Right lobe of liver (tissue), 6 donors: ENCODE measurements at regions not wholly inside any gene's neighbourhood (a gene's known extent, or its start where the extent isn't known, plus 50 kb on each side); places are given as distances from the start of the nearest gene placed in this dataset.

Source experiments
- ATAC-seq, 4 donors: fragments of 200-7000 bp; cut with Tn5 transposase; one replicate each; pipeline ENCODE4 v1.9.1; 2020; ENCODE audit warnings: mild to moderate bottlenecking in 4 of 4, moderate library complexity in 4 of 4
- DNase-seq, 3 donors: peaks; one replicate each; pipeline ENCODE4 v3.0.0-alpha.2; 2020
- H3K27ac ChIP-seq, 3 donors: fragments of 200-600 bp; one replicate each; pipeline ENCODE4 v1.8.0; 2022
- H3K27me3 ChIP-seq, 2 donors: fragments of 200-600 bp; one replicate each; pipeline ENCODE4 v1.8.0; 2022
- H3K36me3 ChIP-seq, 4 donors: fragments of 200-600 bp; sonication (generic) in 1 of 4; one replicate each; pipeline versions ENCODE4 v1.5.1 to v1.8.0; 2017 to 2022; ENCODE audit warnings: control low read depth in 1 of 4
- H3K4me1 ChIP-seq, 4 donors: fragments of 200-600 bp; sonication (generic) in 1 of 4; one replicate each; pipeline versions ENCODE4 v1.5.1 to v1.8.0; 2017 to 2022; ENCODE audit warnings: control low read depth in 1 of 4
- H3K4me3 ChIP-seq, 3 donors: fragments of 200-600 bp; one replicate each; pipeline ENCODE4 v1.8.0; 2022
- H3K9me3 ChIP-seq, 4 donors: fragments of 200-600 bp; sonication (generic) in 1 of 4; one replicate each; pipeline versions ENCODE4 v1.5.1 to v1.8.0; 2017 to 2022; ENCODE audit warnings: control low read depth in 1 of 4
- POLR2A ChIP-seq: fragments of 450-650 bp; IDR thresholded peaks from one replicate; pipeline ENCODE4 v1.6.1; 2017; ENCODE audit warnings: antibody characterized with exemption, mild to moderate bottlenecking
- WGBS: methylation state at CpG from one replicate; pipeline ENCODE4 v1.1.6; 2018; ENCODE audit warnings: low coverage, low lambda C conversion rate; ENCODE audit not compliant: insufficient coverage; ENCODE audit errors: missing lambda C conversion rate; 5-methylcytosine and 5-hydroxymethylcytosine counted together
- intact Hi-C, 2 donors: fragments of 100-400 bp; cut with DNase I; formaldehyde crosslinking; loops; one replicate each; pipeline versions ENCODE4 v1.11.2 to v1.14.1; 2022
- TF ChIP-seq, protein P1 (sequence below), 4 donors: fragments of 200-600 bp in 3 of 4; fragments of 450-650 bp in 1 of 4; IDR thresholded peaks; one replicate each; pipeline versions ENCODE4 v1.5.1 to v1.8.0; 2016 to 2022; ENCODE audit warnings: antibody characterized with exemption in 4 of 4, mild to moderate bottlenecking in 2 of 4
- donor health status: DM: no; HTN: yes; CAD: no.
- donor health status: DM: no; HTN: no; CAD: no.
- donor health status: DM: no; HTN: no; CAD: no.
- donor health status: DM: no; HTN: yes; CAD: no.
- donor health status: DM: no; HTN: yes; CAD: no.

DNA sequence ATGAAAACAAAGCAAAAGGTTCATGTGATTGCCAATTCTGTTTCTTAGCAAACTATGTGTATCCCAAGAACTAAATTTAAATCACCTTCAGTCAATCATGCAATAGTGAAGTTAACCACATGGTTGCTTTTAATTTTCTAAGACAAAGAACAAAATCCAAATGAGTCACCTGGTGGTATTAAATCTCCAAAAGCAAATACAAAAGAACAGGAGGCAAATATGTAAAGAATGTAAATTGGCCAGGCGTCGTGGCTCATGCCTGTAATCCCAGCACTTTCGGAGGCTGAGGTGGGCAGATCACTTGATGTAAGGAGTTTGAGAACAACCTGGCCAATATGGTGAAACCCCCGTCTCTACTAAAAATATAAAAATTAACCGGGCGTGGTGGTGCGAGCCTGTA, 54.2 kb upstream of the PIK3R4 start:
- Histone ChIP-seq H3K4me3 (no peak overlapping the region), H3K27me3 (no peaks in the 10 kb centered on the region), H3K36me3 (no peaks in the 10 kb centered on the region), H3K27ac (no peak overlapping the region), H3K4me1 (no peaks in the 10 kb centered on the region), H3K9me3 (no peaks in the 10 kb centered on the region)
- intact Hi-C loops = no loop called here
- WGBS = 69% methylated on average over 6 of the region's 7 CpGs
- no peak for DNase-seq
- no peak for ATAC-seq
- no peak for TF ChIP-seq POLR2A
- TF ChIP-seq, protein P1, sequence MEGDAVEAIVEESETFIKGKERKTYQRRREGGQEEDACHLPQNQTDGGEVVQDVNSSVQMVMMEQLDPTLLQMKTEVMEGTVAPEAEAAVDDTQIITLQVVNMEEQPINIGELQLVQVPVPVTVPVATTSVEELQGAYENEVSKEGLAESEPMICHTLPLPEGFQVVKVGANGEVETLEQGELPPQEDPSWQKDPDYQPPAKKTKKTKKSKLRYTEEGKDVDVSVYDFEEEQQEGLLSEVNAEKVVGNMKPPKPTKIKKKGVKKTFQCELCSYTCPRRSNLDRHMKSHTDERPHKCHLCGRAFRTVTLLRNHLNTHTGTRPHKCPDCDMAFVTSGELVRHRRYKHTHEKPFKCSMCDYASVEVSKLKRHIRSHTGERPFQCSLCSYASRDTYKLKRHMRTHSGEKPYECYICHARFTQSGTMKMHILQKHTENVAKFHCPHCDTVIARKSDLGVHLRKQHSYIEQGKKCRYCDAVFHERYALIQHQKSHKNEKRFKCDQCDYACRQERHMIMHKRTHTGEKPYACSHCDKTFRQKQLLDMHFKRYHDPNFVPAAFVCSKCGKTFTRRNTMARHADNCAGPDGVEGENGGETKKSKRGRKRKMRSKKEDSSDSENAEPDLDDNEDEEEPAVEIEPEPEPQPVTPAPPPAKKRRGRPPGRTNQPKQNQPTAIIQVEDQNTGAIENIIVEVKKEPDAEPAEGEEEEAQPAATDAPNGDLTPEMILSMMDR (IDR thresholded peaks at IDR 0.05) = no peak

GRCh38 chr3:130801473-130801872, 54.8 kb upstream of the PIK3R4 start:
- 61% methylated on average over 3 of the region's 3 CpGs for WGBS
- intact Hi-C loops = no loop called here
- TF ChIP-seq POLR2A = no peak
- TF ChIP-seq, protein P1 (IDR thresholded peaks at IDR 0.05) = no peak
- Histone ChIP-seq H3K4me3 (no peak overlapping the region), H3K27ac (no peak overlapping the region), H3K36me3 (no peaks in the 10 kb centered on the region), H3K9me3 (no peaks in the 10 kb centered on the region), H3K27me3 (no peaks in the 10 kb centered on the region), H3K4me1 (no peaks in the 10 kb centered on the region)
- DNase-seq (no peak), ATAC-seq (no peak)

DNA sequence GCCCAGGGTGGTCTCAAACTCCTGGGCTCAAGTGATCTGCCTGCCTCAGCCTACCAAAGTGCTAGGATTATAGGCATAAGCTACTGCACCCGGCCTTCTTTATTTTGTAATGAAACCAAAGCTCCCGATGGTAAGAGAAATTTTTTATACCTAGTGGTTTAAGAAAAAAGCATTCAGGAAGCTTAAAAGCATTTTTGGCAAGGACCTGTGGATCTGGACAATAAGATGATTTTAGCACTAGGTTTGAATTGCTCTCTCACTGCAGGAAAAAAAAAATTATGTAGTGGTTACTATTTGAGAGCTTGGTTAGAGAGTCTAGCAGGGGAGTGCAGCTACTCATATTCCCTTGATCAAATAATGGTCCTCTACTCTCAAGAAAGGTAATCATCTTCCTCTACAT, 64.9 kb upstream of the PIK3R4 start:
- H3K27me3 ChIP-seq = no peaks in the 10 kb centered on the region
- H3K36me3 ChIP-seq = no peaks in the 10 kb centered on the region
- H3K27ac ChIP-seq = no peak overlapping the region
- no peak for ATAC-seq
- 61% methylated on average over 2 of the region's 2 CpGs for WGBS
- H3K4me1 ChIP-seq = no peaks in the 10 kb centered on the region
- no peak overlapping the region for H3K4me3 ChIP-seq
- no peaks in the 10 kb centered on the region for H3K9me3 ChIP-seq
- intact Hi-C loops = no loop called here
- no peak for DNase-seq
- TF ChIP-seq, protein P1 (IDR thresholded peaks at IDR 0.05) = no peak
- TF ChIP-seq POLR2A = no peak

- ATAC-seq = no peak
- DNase-seq = no peak
- 86% methylated on average over 1 of the region's 36 CpGs for WGBS
- Histone ChIP-seq H3K4me1 (no peaks in the 10 kb centered on the region), H3K27ac (no peak overlapping the region), H3K27me3 (no peaks in the 10 kb centered on the region), H3K36me3 (no peaks in the 10 kb centered on the region), H3K9me3 (no peaks in the 10 kb centered on the region), H3K4me3 (no peak overlapping the region)
- no peak for TF ChIP-seq POLR2A
- TF ChIP-seq, protein P1 (IDR thresholded peaks at IDR 0.05) = no peak
- intact Hi-C loops = no loop called here
Observed at GRCh38 chr3:130814691-130815472, 68.3 kb upstream of the PIK3R4 start.
